GM18909 (cell line): ENCODE measurements at regions not wholly inside any gene's neighbourhood (a gene's known extent, or its start where the extent isn't known, plus 50 kb on each side); places are given as distances from the start of the nearest gene placed in this dataset.

Experiments
- ATAC-seq: cut with Tn5 transposase; IDR thresholded peaks from one replicate; pipeline ENCODE4 v1.9.1; 2021; ENCODE audit warnings: mild to moderate bottlenecking; ENCODE audit not compliant: unreplicated experiment, poor library complexity

DNA sequence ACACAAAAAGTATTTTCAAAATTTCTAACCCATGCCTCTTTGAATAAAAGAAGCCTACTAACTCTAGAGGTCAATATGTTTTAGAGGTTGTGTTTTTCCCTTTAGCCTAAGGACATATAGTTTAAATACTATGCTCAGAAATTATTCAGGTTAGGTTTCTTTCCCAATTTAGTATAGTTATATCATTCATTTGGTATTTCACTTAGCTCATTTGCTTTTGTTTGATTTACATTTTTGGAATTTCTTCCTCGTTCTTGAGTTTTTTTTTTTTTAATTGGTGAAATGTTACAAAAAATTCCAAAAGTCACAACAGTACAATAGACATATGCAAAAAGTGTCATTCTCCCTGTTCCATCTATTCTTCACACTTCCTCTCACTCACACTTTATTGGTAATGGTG, 371.3 kb upstream of the TNP1 start:
- ATAC-seq: no peak

DNA sequence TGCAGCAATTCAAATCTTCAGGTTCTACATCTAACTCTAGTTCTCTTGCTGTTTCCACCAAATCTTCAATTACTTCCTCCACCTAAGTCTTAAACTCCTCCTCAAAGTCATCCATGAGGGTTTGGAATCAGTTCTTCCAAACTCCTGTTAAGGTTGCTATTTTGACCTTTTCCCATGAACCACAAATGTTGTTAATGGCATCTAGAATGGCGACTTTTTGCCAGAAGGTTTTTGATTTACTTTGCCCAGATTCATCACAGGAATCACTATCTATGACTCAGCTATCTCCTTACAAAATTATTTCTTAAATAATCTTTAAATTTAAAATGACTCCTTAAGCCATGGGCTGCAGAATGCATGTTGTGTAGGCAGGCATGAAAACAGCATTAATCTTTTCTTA, 368.9 kb upstream of the TNP1 start:
- no peak for ATAC-seq

DNA sequence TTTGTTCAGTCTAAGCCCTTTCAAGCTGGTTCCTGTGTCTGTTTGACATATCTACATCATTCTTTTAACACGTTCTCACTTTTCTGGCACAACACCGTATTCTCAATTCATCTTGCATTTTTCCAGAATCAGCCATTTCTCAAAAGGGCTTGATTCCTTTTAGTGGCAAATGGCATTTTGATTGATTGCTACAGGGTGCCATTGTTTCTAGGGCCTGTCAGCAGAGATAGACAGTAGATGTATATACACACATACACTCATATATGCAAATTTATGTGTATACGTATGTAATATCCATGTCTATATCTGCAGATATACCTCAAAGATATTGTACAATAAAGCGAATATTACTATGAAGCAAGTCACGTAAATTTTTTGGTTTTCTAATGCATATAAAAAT, 367.9 kb upstream of the TNP1 start:
- ATAC-seq: no peak

GRCh38 chr2:217225596-217225995, 365.7 kb upstream of the TNP1 start:
- ATAC-seq: no peak

DNA sequence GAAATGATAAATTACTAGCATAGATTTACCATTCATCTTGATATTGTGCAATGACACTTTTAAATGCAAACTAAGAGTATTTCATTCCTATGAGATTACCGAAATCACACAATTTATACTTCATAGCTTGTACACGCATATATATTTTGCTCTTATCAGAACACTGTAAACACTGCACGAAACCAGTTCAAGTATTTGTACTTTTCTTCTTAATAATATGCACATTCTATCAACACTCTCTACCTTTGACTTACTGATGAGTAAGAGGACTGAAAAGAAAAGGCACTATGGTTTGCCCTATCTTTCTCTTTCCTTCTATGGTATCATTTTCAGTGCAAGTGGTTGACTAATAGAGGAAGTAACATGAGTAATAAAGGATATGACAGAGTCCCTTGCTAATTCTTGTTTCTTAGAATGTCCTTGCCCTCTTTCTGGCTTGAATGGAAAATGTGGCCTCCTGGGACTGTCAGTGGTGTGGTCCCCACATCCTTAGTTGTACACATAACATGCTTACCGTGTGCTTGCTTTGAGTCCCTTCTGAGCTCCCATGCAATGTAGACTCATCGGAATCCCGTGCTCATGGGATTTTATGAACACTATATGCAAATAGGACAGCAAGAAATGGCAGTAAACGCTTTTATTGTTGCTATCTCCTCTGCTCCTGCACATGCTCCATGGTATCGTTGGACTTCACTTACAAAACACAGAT, 363.5 kb upstream of the TNP1 start:
- ATAC-seq: peak; percentile 86

GRCh38 chr2:217222309-217222910, 362.5 kb upstream of the TNP1 start:
- peak; percentile 39 for ATAC-seq

DNA sequence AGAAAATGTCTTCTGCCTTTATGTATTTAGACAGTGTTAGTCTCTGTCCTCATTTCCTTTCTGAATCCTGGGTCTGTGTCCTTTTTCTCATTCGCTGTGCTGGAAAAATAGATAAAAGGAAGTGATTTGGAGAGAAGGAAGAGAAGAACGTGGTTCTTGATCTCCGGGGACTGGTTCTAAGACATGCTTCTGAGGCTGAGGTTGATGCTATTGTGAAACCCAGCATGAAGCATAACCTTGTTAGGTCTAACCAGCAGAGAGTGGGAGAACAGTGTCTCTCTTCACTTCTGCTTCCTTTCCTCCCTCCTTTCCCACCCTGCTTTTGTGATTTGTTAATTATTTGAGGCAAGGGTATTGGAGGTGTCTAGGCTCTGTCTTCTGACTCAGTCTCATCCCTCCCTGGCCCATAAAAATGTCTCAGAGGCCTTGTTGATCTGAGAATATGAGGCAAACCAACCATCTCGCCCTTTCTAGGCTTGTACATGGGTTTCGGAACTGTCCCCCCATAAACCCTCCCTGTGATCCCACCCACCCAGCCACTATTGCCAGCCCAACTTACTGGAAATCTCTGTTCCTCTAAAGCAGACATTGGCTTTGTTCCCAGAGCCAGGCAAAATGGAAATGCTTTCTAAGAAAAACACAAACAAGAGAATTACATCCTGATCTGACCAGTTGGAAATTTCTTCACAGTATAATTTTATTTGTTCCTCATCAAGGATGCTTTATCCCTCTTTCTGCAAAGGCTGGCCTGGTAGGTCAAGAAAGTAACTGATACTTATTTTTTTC, 360.6 kb upstream of the TNP1 start:
- no peak for ATAC-seq

DNA sequence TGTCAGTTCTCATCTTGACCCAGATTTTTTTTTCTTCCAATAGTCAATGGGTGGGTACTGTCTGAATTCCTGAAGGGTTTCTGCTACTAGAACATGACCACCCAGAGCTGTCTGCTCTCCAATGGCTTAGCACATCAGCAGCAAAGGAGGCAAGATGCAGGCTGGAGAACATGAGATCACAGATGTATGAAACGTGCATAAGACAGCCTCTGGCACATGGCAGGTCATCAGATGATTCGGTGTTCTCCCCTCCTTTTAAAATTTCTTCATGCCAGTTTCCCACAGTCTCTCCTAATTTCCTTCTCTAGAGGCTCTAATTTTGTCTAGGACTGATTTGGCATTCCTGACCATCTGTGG, 359.3 kb upstream of the TNP1 start:
- no peak for ATAC-seq

DNA sequence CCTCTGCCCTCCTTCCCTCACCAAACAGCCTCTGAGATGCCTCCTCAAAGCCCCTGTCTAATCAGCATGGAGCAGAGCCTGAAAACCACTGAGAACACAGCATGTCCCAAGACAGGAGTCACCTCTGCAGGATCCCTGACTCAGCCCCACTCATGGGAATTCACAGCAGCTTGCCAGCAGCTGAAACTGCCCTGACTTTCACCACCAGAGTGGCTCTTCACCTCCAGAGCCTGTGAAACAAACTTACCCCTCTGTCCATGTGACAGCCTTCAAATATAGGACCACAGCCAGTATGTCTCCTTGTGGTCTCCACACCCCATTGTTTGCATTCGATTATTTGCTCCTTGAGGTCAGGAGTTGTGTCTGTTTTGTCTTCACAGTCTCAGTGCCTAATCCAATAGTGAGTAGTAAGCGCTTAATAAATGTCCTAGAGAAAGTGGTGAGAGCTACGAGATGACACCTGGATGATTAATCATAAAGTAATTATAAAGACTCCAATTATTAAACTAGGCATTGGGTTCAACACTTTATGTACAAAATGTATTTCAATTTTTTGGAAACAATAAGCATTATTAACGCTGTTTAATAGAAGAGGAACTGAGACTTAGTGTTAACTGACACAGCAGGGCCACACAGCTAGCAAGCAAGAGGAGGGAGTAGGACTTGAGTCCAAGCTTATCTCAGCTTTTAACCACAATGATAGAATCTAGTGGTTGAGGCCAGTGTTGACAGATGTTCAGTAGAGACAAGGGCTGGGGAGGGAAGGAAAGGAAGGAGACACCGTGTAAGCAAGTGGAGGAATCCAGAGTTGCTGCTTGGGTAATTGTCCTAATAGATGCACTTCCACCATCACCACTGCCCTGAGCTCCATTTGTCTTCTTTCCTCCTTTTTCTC, 358.7 kb upstream of the TNP1 start:
- peak; percentile 67 for ATAC-seq

DNA sequence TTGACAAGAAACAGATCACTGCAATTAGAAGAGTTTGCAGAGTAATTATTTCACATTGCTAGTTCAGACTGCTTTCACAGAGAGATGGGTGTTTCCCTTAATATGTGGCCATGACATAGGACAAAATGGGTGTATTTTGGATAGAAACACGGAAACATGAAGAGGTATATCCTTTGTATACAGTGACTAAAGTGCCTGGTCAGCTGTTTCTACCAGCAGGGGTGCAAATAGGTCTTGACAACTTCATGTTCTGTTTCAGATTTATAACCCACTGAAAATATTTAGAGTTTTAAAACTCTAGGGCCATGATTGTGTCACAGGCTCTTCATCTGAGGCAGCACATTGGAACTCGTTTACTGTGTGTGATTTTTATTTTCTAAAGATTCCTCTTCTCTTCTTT, 357.1 kb upstream of the TNP1 start:
- ATAC-seq: no peak

DNA sequence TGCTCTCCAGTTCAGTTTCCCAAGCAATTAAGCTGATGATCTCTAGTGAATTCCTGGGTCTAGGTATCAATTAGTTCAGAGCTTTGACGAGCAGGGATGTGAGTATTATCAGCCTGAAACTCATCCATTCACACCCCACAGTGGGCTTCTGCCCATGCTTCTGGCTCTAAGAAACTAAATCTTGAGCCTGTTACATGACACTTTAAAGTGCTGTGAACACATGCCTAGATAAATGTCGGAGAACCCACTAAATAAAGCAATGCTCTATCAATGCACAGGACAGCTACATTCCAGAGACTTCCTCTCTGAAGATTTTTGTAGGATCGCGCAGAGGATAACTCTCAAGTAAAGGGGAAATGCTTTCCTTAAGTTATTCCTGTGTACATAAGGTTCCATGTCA, 356.5 kb upstream of the TNP1 start:
- ATAC-seq: no peak

DNA sequence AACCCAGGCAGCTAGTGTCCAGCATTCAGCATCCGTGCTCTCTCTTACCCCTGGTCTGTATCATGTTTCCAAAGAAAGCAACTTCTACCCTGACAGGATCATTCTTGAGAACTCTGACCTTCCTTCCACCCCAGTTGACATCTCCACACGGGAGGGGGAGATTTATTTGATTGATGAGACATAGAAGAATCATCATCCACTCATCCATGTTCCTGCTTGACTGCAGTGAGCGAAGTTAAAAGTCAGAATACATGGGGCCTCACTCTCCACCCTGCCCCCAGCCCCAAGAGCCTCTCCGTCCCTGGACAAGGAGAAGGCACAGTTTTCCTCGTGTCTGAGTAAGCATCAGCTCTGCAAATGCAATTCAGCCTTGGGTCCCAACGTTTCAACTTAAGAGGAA, 356.0 kb upstream of the TNP1 start:
- no peak for ATAC-seq

GRCh38 chr2:217208867-217209266, 349.0 kb upstream of the TNP1 start:
- no peak for ATAC-seq

- no peak for ATAC-seq
These were observed 347.8 kb upstream of the TNP1 start for GRCh38 chr2:217207699-217208010.

GRCh38 chr2:217206907-217207698, 347.2 kb upstream of the TNP1 start:
- no peak for ATAC-seq

DNA sequence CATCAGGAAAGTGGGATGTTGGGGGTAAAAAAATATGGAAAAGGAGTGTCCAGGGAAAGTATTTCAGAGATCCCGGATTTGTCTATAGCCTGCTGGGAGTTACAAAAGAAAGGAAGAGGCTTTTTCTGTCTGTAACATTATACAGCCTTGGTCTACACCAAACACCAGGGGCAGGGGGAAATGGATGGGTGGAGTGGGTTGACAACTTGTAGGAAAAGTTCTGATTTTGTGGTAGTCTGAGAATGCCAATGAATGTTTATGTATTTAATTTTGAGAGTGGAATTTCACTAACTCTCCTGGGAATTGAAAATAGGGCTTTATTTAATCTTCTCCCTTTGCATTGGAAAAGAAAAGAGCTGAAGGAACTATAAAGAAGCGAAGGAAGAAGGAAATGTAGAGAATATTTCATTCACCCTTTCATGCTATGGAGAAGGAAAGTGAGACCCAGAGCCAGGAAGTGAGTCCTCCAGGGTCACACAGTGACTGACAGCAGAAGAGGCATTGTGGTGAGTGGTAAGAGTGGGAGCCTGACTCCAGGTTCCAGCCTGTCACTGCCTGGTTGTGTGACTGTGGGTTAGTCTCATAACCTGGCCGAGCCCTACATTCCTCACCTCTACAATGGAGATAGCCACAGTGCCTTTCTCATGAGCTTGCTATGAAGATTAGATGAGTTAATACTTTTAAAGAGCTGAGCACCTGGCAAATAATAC, 346.3 kb upstream of the TNP1 start:
- no peak for ATAC-seq

- ATAC-seq: no peak
These were observed 344.5 kb upstream of the TNP1 start for GRCh38 chr2:217204358-217204757.

DNA sequence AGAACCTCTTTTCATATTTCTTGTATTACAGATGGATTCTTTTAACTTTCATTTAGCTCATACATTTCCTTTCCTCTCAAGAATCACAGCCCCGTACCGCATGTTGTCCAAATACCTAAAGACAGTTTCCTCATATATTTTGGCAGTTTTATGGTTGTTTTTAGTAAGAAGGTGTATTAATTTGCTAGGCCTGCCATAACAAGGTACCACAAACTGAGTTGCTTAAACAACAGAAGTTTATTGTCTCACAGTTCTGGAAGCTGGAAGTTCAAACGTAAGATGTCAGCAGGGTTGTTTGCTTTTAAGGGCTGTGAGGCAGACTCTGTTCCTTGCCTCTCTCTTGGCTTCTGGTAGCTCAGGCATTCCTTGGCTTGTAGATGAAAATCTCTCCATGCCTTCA, 343.2 kb upstream of the TNP1 start:
- no peak for ATAC-seq

- ATAC-seq: no peak
These were observed 339.4 kb upstream of the TNP1 start for GRCh38 chr2:217199255-217199630.
